Hepatocyte (in vitro differentiated cells): ENCODE measurements at regions not wholly inside any gene's neighbourhood (a gene's known extent, or its start where the extent isn't known, plus 50 kb on each side); places are given as distances from the start of the nearest gene placed in this dataset.
"Not testable (repeated sequence)": the region's sequence is repeated elsewhere in the genome, so short reads cannot be mapped to it uniquely, and the experiment has no call there.

Experiments used
- DNase-seq: peaks from one replicate; pipeline ENCODE4 v3.0.0-alpha.2; 2016; ENCODE audit warnings: low spot score
- H2AFZ ChIP-seq: fragments of 200-600 bp; sonication (generic); 2 replicates; pipeline ENCODE4 v1.6.0; 2016; ENCODE audit warnings: antibody characterized with exemption, mild to moderate bottlenecking
- H3K27ac ChIP-seq: fragments of 200-600 bp; sonication (generic); 2 replicates; pipeline ENCODE4 v1.5.1; 2016; ENCODE audit warnings: mild to moderate bottlenecking
- H3K27me3 ChIP-seq: fragments of 200-600 bp; sonication (generic); 2 replicates; pipeline ENCODE4 v1.6.1; 2016
- H3K36me3 ChIP-seq: fragments of 200-600 bp; sonication (generic); replicated peaks from 2 replicates; pipeline ENCODE4 v1.5.1; 2016; ENCODE audit warnings: low read depth; ENCODE audit not compliant: insufficient read depth
- H3K4me1 ChIP-seq: fragments of 200-600 bp; sonication (generic); 2 replicates; pipeline ENCODE4 v1.5.1; 2016; ENCODE audit warnings: mild to moderate bottlenecking, moderate library complexity; ENCODE audit not compliant: insufficient read depth
- H3K4me2 ChIP-seq: fragments of 200-600 bp; sonication (generic); 2 replicates; pipeline ENCODE4 v1.6.0; 2016
- H3K4me3 ChIP-seq: fragments of 200-600 bp; sonication (generic); 2 replicates; pipeline ENCODE4 v1.5.1; 2016; ENCODE audit warnings: mild to moderate bottlenecking
- H3K79me2 ChIP-seq: fragments of 200-600 bp; sonication (generic); 2 replicates; pipeline ENCODE4 v1.6.0; 2017; ENCODE audit warnings: mild to moderate bottlenecking
- H3K9me2 ChIP-seq: fragments of 200-600 bp; sonication (generic); replicated peaks from 2 replicates; pipeline ENCODE4 v1.6.0; 2017; ENCODE audit warnings: mild to moderate bottlenecking; ENCODE audit not compliant: insufficient read depth
- H3K9me3 ChIP-seq: fragments of 200-600 bp; sonication (generic); 2 replicates; pipeline ENCODE4 v1.5.1; 2016; ENCODE audit warnings: low read depth, mild to moderate bottlenecking
- H4K20me1 ChIP-seq: fragments of 200-600 bp; sonication (generic); 2 replicates; pipeline ENCODE4 v1.6.0; 2016; ENCODE audit warnings: mild to moderate bottlenecking; ENCODE audit not compliant: insufficient read depth, poor library complexity, severe bottlenecking
- CTCF ChIP-seq: fragments of 200-600 bp; sonication (generic); IDR thresholded peaks from 2 replicates; pipeline ENCODE4 v1.5.1; 2016; ENCODE audit warnings: antibody characterized with exemption, mild to moderate bottlenecking; ENCODE audit not compliant: poor library complexity
- EZH2 ChIP-seq: fragments of 200-600 bp; sonication (generic); IDR thresholded peaks from 2 replicates; pipeline ENCODE4 v1.6.1; 2016; ENCODE audit warnings: antibody characterized with exemption, mild to moderate bottlenecking, borderline replicate concordance
- EZH2phosphoT487 ChIP-seq: fragments of 200-600 bp; sonication (generic); IDR thresholded peaks from one replicate; pipeline ENCODE4 v1.6.1; 2018; ENCODE audit warnings: antibody characterized with exemption, mild to moderate bottlenecking, low read depth, moderate library complexity; ENCODE audit not compliant: unreplicated experiment, severe bottlenecking
- WGBS: methylation state at CpG from one replicate; pipeline ENCODE4 v1.1.6; 2016; ENCODE audit warnings: low lambda C conversion rate; ENCODE audit errors: missing lambda C conversion rate; 5-methylcytosine and 5-hydroxymethylcytosine counted together

- 96% methylated on average over 1 of the region's 1 CpG for WGBS
These were observed 1042.0 kb downstream of the DNAJB9 start for GRCh38 chr7:109611656-109612055.

GRCh38 chr7:109616551-109617069 lies 1046.9 kb downstream of the DNAJB9 start:
- Histone ChIP-seq H3K79me2 (no peaks in the 10 kb centered on the region), H4K20me1 (no peaks in the 10 kb centered on the region), H3K36me3 (no peaks in the 10 kb centered on the region), H3K4me2 (no peak overlapping the region), H2AFZ (no peak overlapping the region), H3K27me3 (no peaks in the 10 kb centered on the region), H3K27ac (no peak overlapping the region), H3K4me1 (no peaks in the 10 kb centered on the region), H3K4me3 (no peak overlapping the region), H3K9me2 (no peaks in the 10 kb centered on the region), H3K9me3 (no peaks in the 10 kb centered on the region)
- TF ChIP-seq CTCF (no peak), EZH2phosphoT487 (no peak), EZH2 (no peak)
- 95% methylated on average over 3 of the region's 3 CpGs for WGBS
- DNase-seq, result no peak

More at GRCh38 chr7:109611656-109612055, 1042.0 kb downstream of the DNAJB9 start:
- Histone ChIP-seq H3K4me3 (no peak overlapping the region), H2AFZ (no peak overlapping the region), H3K9me2 (no peaks in the 10 kb centered on the region), H4K20me1 (no peaks in the 10 kb centered on the region), H3K9me3 (no peaks in the 10 kb centered on the region), H3K79me2 (no peaks in the 10 kb centered on the region), H3K4me1 (no peaks in the 10 kb centered on the region), H3K27me3 (no peaks in the 10 kb centered on the region), H3K27ac (no peak overlapping the region), H3K4me2 (no peak overlapping the region), H3K36me3 (no peaks in the 10 kb centered on the region)
- no peak for DNase-seq
- TF ChIP-seq EZH2phosphoT487 (no peak), CTCF (no peak), EZH2 (no peak)

- Histone ChIP-seq H3K9me2 (no peaks in the 10 kb centered on the region), H3K79me2 (no peaks in the 10 kb centered on the region), H3K27me3 (no peaks in the 10 kb centered on the region), H3K4me2 (no peak overlapping the region), H3K4me3 (no peak overlapping the region), H3K9me3 (no peaks in the 10 kb centered on the region), H4K20me1 (no peaks in the 10 kb centered on the region), H3K27ac (no peak overlapping the region), H3K4me1 (no peaks in the 10 kb centered on the region), H2AFZ (no peak overlapping the region), H3K36me3 (no peaks in the 10 kb centered on the region)
- 81% methylated on average over 1 of the region's 1 CpG for WGBS
- DNase-seq, result no peak
- no peak for TF ChIP-seq EZH2
- TF ChIP-seq EZH2phosphoT487, result no peak
- TF ChIP-seq CTCF, result no peak
These were observed 1052.6 kb downstream of the DNAJB9 start for GRCh38 chr7:109622320-109622719.

GRCh38 chr7:109632890-109633289 lies 1063.2 kb downstream of the DNAJB9 start:
- DNase-seq, H2AFZ ChIP-seq, H3K27me3 ChIP-seq, H4K20me1 ChIP-seq, H3K4me1 ChIP-seq, H3K4me2 ChIP-seq, H3K36me3 ChIP-seq, H3K9me3 ChIP-seq, H3K9me2 ChIP-seq, H3K79me2 ChIP-seq, H3K27ac ChIP-seq, H3K4me3 ChIP-seq: not testable (repeated sequence)
- WGBS, result 81% methylated on average over 8 of the region's 8 CpGs
